Stimulated activated CD8-positive, alpha-beta memory T cell treated with anti-CD3 and anti-CD28 coated beads, Interleukin-2, amount 100 ng/mL, for 48 hours (primary cell): ENCODE measurements at regions not wholly inside any gene's neighbourhood (a gene's known extent, or its start where the extent isn't known, plus 50 kb on each side); places are given as distances from the start of the nearest gene placed in this dataset.

Experiments used
- DNase-seq, 2 donors: peaks; one replicate each; pipeline ENCODE4 v3.0.0-alpha.2; 2020; ENCODE audit warnings: low read depth in 2 of 2

GRCh38 chr14:97264516-97265230 lies 467.5 kb downstream of the VRK1 start:
- DNase-seq, result no peak

GRCh38 chr14:97266653-97267052 lies 469.5 kb downstream of the VRK1 start:
- no peak for DNase-seq

- no peak for DNase-seq
Observed at GRCh38 chr14:97267509-97267908, 470.3 kb downstream of the VRK1 start.

GRCh38 chr14:97268097-97268496 lies 470.9 kb downstream of the VRK1 start:
- no peak for DNase-seq

- DNase-seq, result no peak
Observed at GRCh38 chr14:97270308-97270707, 473.1 kb downstream of the VRK1 start.

GRCh38 chr14:97271451-97271960 lies 474.3 kb downstream of the VRK1 start:
- DNase-seq, result no peak

- DNase-seq, result no peak
Observed at GRCh38 chr14:97273540-97273939, 476.4 kb downstream of the VRK1 start.

- no peak for DNase-seq
Observed at GRCh38 chr14:97274626-97275025, 477.4 kb downstream of the VRK1 start.

- DNase-seq, result no peak
Observed at GRCh38 chr14:97275276-97275675, 478.1 kb downstream of the VRK1 start.

GRCh38 chr14:97276573-97276972 lies 479.4 kb downstream of the VRK1 start:
- DNase-seq, result no peak

GRCh38 chr14:97277711-97278110 lies 480.5 kb downstream of the VRK1 start:
- no peak for DNase-seq

- no peak for DNase-seq
Observed at GRCh38 chr14:97280526-97280925, 483.3 kb downstream of the VRK1 start.

- DNase-seq, result no peak
Observed at GRCh38 chr14:97281741-97282140, 484.6 kb downstream of the VRK1 start.

- DNase-seq, result no peak
Observed at GRCh38 chr14:97282210-97283004, 485.2 kb downstream of the VRK1 start.

- no peak for DNase-seq
Observed at GRCh38 chr14:97283005-97283403, 485.8 kb downstream of the VRK1 start.

- no peak for DNase-seq
Observed at GRCh38 chr14:97283426-97283825, 486.2 kb downstream of the VRK1 start.

- no peak for DNase-seq
Observed at GRCh38 chr14:97283841-97284240, 486.7 kb downstream of the VRK1 start.

GRCh38 chr14:97287956-97288355 lies 490.8 kb downstream of the VRK1 start:
- no peak for DNase-seq

GRCh38 chr14:97290065-97290464 lies 492.9 kb downstream of the VRK1 start:
- DNase-seq, result no peak

GRCh38 chr14:97290977-97291376 lies 493.8 kb downstream of the VRK1 start:
- no peak for DNase-seq

- DNase-seq, result no peak
Observed at GRCh38 chr14:97293659-97294058, 496.5 kb downstream of the VRK1 start.

- no peak for DNase-seq
Observed at GRCh38 chr14:97295108-97295710, 498.0 kb downstream of the VRK1 start.

- no peak for DNase-seq
Observed at GRCh38 chr14:97296176-97296575, 499.0 kb downstream of the VRK1 start.
